Left kidney (tissue), 1 donor: ENCODE measurements at regions not wholly inside any gene's neighbourhood (a gene's known extent, or its start where the extent isn't known, plus 50 kb on each side); places are given as distances from the start of the nearest gene placed in this dataset.
A peak's percentile ranks its signal among the peaks of the same experiment; 100 is the strongest.

Source experiments
- DNase-seq: peaks from one replicate; pipeline ENCODE4 v3.0.0-alpha.2; 2013

- DNase-seq, result no peak
Measured at GRCh38 chr20:55597526-55597925, 407.8 kb downstream of the CBLN4 start.

GRCh38 chr20:55596431-55596830 is 408.9 kb downstream of the CBLN4 start:
- no peak for DNase-seq

- no peak for DNase-seq
Measured at GRCh38 chr20:55592866-55593265, 412.5 kb downstream of the CBLN4 start.

- peak; percentile 72 for DNase-seq
Measured at GRCh38 chr20:55586610-55587009, 418.7 kb downstream of the CBLN4 start.

GRCh38 chr20:55584964-55585363 is 420.4 kb downstream of the CBLN4 start:
- no peak for DNase-seq

- no peak for DNase-seq
Measured at GRCh38 chr20:55584307-55584706, 421.0 kb downstream of the CBLN4 start.

- no peak for DNase-seq
Measured at GRCh38 chr20:55583036-55583435, 422.3 kb downstream of the CBLN4 start.

GRCh38 chr20:55582498-55582897 is 422.8 kb downstream of the CBLN4 start:
- no peak for DNase-seq

- DNase-seq, result no peak
Measured at GRCh38 chr20:55581519-55581918, 423.8 kb downstream of the CBLN4 start.

GRCh38 chr20:55580475-55580874 is 424.8 kb downstream of the CBLN4 start:
- DNase-seq, result no peak

GRCh38 chr20:55579802-55580201 is 425.5 kb downstream of the CBLN4 start:
- no peak for DNase-seq

GRCh38 chr20:55576981-55577380 is 428.3 kb downstream of the CBLN4 start:
- DNase-seq, result no peak

GRCh38 chr20:55569084-55569483 is 436.2 kb downstream of the CBLN4 start:
- DNase-seq, result peak; percentile 55

GRCh38 chr20:55567826-55568225 is 437.5 kb downstream of the CBLN4 start:
- DNase-seq, result no peak

GRCh38 chr20:55565096-55565773 is 440.1 kb downstream of the CBLN4 start:
- DNase-seq, result no peak

GRCh38 chr20:55561259-55561658 is 444.1 kb downstream of the CBLN4 start:
- no peak for DNase-seq

- peak; percentile 40 for DNase-seq
Measured at GRCh38 chr20:55557191-55557590, 448.1 kb downstream of the CBLN4 start.

GRCh38 chr20:55555075-55555650 is 450.2 kb downstream of the CBLN4 start:
- no peak for DNase-seq

GRCh38 chr20:55544638-55545037 is 460.7 kb downstream of the CBLN4 start:
- DNase-seq, result no peak

- no peak for DNase-seq
Measured at GRCh38 chr20:55540486-55540885, 464.8 kb downstream of the CBLN4 start.

- no peak for DNase-seq
Measured at GRCh38 chr20:55540013-55540412, 465.3 kb downstream of the CBLN4 start.

- DNase-seq, result no peak
Measured at GRCh38 chr20:55538261-55538908, 466.9 kb downstream of the CBLN4 start.

- DNase-seq, result no peak
Measured at GRCh38 chr20:55535366-55535765, 470.0 kb downstream of the CBLN4 start.

- no peak for DNase-seq
Measured at GRCh38 chr20:55533632-55534031, 471.7 kb downstream of the CBLN4 start.
